ENCODE measurements at regions not wholly inside any gene's neighbourhood (a gene's known extent, or its start where the extent isn't known, plus 50 kb on each side); places are given as distances from the start of the nearest gene placed in this dataset.

DNA sequence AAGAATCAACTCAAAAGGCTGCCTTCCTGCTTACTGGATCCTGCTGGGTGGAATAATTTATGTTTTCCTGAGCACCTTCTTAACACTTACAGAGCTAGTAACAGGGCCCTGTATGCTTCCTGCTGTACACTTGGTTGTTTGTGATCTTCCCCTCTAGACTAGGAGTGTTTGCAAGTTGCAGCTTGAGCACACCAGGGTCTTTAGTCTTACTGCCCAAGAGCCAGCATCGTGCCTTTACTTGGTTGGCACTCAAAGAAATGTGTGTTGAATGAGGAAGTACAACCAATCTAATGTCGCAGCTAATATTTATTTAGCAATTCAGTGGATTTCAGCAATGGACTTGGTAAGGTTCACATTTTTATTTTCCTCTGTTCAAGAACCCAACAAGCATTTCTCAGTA is 57.5 kb upstream of the HAND1 start:
- TF ChIP-seq POLR2A (IDR thresholded peaks at IDR 0.05; ENCODE audit: low read depth, low read length), result no peak
- TF ChIP-seq POLR2AphosphoS5 (IDR thresholded peaks at IDR 0.05; ENCODE audit: low read depth, low read length), result no peak

All from GM12892 (cell line).